ENCODE measurements at regions not wholly inside any gene's neighbourhood (a gene's known extent, or its start where the extent isn't known, plus 50 kb on each side); places are given as distances from the start of the nearest gene placed in this dataset.

DNA sequence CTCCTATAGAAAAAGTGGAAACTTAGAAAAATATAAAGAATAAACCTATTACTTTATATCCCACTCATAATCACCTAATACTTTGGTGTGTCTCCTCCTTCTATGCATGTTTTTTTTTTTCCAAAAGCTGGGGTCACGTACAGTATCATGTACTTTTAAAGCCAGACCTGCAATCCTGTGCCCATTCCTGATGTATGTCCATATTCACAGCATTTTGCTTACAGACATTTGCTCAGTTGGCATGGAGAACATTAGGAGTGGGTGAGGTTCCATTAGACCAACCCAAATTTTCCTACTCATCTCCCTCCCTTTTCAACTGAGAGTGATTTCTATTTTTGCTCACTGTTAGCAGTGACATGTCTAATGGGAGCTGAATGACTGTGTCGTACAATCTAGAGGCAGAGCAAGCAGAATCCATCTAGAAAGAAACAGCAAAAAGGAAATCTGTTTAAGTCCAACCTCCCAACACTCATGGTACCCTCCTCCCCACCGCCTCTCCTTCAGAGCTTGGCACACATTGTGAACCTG lies 195.6 kb upstream of the KLF3 start (continued):
- TF ChIP-seq, protein P1, sequence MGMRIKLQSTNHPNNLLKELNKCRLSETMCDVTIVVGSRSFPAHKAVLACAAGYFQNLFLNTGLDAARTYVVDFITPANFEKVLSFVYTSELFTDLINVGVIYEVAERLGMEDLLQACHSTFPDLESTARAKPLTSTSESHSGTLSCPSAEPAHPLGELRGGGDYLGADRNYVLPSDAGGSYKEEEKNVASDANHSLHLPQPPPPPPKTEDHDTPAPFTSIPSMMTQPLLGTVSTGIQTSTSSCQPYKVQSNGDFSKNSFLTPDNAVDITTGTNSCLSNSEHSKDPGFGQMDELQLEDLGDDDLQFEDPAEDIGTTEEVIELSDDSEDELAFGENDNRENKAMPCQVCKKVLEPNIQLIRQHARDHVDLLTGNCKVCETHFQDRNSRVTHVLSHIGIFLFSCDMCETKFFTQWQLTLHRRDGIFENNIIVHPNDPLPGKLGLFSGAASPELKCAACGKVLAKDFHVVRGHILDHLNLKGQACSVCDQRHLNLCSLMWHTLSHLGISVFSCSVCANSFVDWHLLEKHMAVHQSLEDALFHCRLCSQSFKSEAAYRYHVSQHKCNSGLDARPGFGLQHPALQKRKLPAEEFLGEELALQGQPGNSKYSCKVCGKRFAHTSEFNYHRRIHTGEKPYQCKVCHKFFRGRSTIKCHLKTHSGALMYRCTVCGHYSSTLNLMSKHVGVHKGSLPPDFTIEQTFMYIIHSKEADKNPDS (CRISPR knock-in tag; IDR thresholded peaks at IDR 0.05), result no peak

DNA sequence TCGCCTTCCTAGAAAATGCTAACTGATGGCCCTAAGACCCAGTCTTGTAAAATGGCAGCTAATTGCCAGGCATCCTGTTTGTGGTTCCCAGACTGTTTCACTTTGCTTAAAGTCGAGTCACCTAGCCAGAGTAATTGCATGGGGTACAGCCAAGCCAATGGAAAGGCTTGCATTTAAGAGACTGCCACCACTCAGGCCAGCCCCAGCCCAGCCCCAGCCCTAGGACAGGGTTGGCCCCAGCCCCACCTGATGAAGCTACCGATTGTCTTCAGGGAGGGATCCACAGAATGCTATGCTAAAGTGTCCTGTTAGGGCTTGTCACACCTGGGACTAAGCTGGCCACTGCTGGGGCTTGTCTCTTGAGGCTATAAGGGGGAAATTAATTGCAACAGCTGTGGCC lies 194.6 kb upstream of the KLF3 start:
- no peak for FAIRE-seq
- Histone ChIP-seq H3K79me2 (ENCODE audit: insufficient read depth, low read length) (no peaks in the 10 kb centered on the region), H2AFZ (ENCODE audit: low read length) (no peak overlapping the region), H3K9ac (ENCODE audit: insufficient read depth, low read depth, low read length) (no peak overlapping the region), H3K9me3 (ENCODE audit: low read length) (peaks cover 16% of the 10 kb centered on the region), H3K27me3 (ENCODE audit: control insufficient read depth in 1 of 2, insufficient read depth in 2 of 2, low read length in 2 of 2) (no peaks in the 10 kb centered on the region), H4K20me1 (ENCODE audit: insufficient read depth, low read length) (no peaks in the 10 kb centered on the region), H3K4me1 (ENCODE audit: insufficient read depth, low read length) (peaks cover 19% of the 10 kb centered on the region), H3K4me2 (ENCODE audit: low read depth, low read length) (no peak overlapping the region), H3K4me3 (replicated peaks in 1 of 3; ENCODE audit: insufficient read depth in 1 of 3, low read depth in 2 of 3, low read length in 3 of 3) (no peak overlapping the region), H3K27ac (ENCODE audit: extremely low read length, insufficient read depth, low read length) (no peak overlapping the region), H3K36me3 (replicated peaks in 1 of 2; ENCODE audit: control insufficient read depth in 1 of 2, insufficient read depth in 2 of 2, low read length in 2 of 2) (no peaks in the 10 kb centered on the region)
- ChIA-PET CTCF (ENCODE audit: low intra/inter-chr PET ratio, low total read pairs) (no interaction called here), POLR2A (no interaction called here)
- intact Hi-C loops (cut with micrococcal nuclease; ENCODE audit: unreplicated experiment), result no loop called here
- no peak for DNase-seq (ENCODE audit: low spot score)
- 13% methylated on average over 1 of the region's 3 CpGs for WGBS (ENCODE audit: low lambda C conversion rate)
- no peak for ATAC-seq
- no peak for TF ChIP-seq ZNF567 (CRISPR knock-in tag; IDR thresholded peaks at IDR 0.05; ENCODE audit: borderline replicate concordance)
- TF ChIP-seq NFATC3 (CRISPR knock-in tag; IDR thresholded peaks at IDR 0.05), result no peak
- no peak for TF ChIP-seq NR2F2 (IDR thresholded peaks at IDR 0.05; ENCODE audit: borderline replicate concordance, low read depth)
- TF ChIP-seq, protein P2, sequence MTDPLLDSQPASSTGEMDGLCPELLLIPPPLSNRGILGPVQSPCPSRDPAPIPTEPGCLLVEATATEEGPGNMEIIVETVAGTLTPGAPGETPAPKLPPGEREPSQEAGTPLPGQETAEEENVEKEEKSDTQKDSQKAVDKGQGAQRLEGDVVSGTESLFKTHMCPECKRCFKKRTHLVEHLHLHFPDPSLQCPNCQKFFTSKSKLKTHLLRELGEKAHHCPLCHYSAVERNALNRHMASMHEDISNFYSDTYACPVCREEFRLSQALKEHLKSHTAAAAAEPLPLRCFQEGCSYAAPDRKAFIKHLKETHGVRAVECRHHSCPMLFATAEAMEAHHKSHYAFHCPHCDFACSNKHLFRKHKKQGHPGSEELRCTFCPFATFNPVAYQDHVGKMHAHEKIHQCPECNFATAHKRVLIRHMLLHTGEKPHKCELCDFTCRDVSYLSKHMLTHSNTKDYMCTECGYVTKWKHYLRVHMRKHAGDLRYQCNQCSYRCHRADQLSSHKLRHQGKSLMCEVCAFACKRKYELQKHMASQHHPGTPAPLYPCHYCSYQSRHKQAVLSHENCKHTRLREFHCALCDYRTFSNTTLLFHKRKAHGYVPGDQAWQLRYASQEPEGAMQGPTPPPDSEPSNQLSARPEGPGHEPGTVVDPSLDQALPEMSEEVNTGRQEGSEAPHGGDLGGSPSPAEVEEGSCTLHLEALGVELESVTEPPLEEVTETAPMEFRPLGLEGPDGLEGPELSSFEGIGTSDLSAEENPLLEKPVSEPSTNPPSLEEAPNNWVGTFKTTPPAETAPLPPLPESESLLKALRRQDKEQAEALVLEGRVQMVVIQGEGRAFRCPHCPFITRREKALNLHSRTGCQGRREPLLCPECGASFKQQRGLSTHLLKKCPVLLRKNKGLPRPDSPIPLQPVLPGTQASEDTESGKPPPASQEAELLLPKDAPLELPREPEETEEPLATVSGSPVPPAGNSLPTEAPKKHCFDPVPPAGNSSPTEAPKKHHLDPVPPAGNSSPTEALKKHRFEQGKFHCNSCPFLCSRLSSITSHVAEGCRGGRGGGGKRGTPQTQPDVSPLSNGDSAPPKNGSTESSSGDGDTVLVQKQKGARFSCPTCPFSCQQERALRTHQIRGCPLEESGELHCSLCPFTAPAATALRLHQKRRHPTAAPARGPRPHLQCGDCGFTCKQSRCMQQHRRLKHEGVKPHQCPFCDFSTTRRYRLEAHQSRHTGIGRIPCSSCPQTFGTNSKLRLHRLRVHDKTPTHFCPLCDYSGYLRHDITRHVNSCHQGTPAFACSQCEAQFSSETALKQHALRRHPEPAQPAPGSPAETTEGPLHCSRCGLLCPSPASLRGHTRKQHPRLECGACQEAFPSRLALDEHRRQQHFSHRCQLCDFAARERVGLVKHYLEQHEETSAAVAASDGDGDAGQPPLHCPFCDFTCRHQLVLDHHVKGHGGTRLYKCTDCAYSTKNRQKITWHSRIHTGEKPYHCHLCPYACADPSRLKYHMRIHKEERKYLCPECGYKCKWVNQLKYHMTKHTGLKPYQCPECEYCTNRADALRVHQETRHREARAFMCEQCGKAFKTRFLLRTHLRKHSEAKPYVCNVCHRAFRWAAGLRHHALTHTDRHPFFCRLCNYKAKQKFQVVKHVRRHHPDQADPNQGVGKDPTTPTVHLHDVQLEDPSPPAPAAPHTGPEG (CRISPR knock-in tag; IDR thresholded peaks at IDR 0.05), result no peak
- TF ChIP-seq, protein P3, sequence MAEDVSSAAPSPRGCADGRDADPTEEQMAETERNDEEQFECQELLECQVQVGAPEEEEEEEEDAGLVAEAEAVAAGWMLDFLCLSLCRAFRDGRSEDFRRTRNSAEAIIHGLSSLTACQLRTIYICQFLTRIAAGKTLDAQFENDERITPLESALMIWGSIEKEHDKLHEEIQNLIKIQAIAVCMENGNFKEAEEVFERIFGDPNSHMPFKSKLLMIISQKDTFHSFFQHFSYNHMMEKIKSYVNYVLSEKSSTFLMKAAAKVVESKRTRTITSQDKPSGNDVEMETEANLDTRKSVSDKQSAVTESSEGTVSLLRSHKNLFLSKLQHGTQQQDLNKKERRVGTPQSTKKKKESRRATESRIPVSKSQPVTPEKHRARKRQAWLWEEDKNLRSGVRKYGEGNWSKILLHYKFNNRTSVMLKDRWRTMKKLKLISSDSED (CRISPR knock-in tag; IDR thresholded peaks at IDR 0.05), result no peak
- no peak for TF ChIP-seq CENPT (CRISPR knock-in tag; IDR thresholded peaks at IDR 0.05; ENCODE audit: low read depth)
- no peak for TF ChIP-seq SOX13 (IDR thresholded peaks at IDR 0.05)
- no peak for TF ChIP-seq SOX13 (CRISPR knock-in tag; conservative IDR thresholded peaks at IDR 0.05 in 1 of 2, IDR thresholded peaks at IDR 0.05 in 1 of 2)
- in situ Hi-C loops (cut with HindIII; ENCODE audit: extremely low pct_ligation_motif_present, low pct_unique_long_range_greater_than_20kb), result no loop called here
- BruUV-seq (replicated peaks), result no TSS peak
